Kidney epithelial cell (primary cell): ENCODE measurements at regions not wholly inside any gene's neighbourhood (a gene's known extent, or its start where the extent isn't known, plus 50 kb on each side); places are given as distances from the start of the nearest gene placed in this dataset.

Experiments
- DNase-seq: peaks from one replicate; pipeline ENCODE4 v3.0.0-alpha.2; 2010; ENCODE audit warnings: low read depth
- H3K27me3 ChIP-seq: 2 replicates; pipeline ENCODE4 v1.6.0; 2011; ENCODE audit warnings: low read length; ENCODE audit not compliant: control insufficient read depth, insufficient read depth
- H3K36me3 ChIP-seq: 2 replicates; pipeline ENCODE4 v1.5.1; 2011; ENCODE audit warnings: low read length; ENCODE audit not compliant: control insufficient read depth, insufficient read depth
- H3K4me3 ChIP-seq: 2 replicates; pipeline ENCODE4 v1.5.1; 2011; ENCODE audit warnings: low read depth, mild to moderate bottlenecking, control low read depth, low read length
- CTCF ChIP-seq: IDR thresholded peaks from 2 replicates; pipeline ENCODE4 v1.5.1; 2011; ENCODE audit warnings: mild to moderate bottlenecking, moderate library complexity, low read length, control low read depth, inconsistent platforms; ENCODE audit not compliant: insufficient read depth, poor library complexity, severe bottlenecking

- Histone ChIP-seq H3K27me3 (no peaks in the 10 kb centered on the region), H3K4me3 (no peak overlapping the region), H3K36me3 (no peaks in the 10 kb centered on the region)
- DNase-seq = no peak
- no peak for TF ChIP-seq CTCF
Observed at GRCh38 chr7:35552691-35553090, 142.2 kb downstream of the HERPUD2 start.

- H3K4me3 ChIP-seq = no peak overlapping the region
- H3K36me3 ChIP-seq = no peaks in the 10 kb centered on the region
- no peak for DNase-seq
- no peak for TF ChIP-seq CTCF
- peaks cover 2% of the 10 kb centered on the region for H3K27me3 ChIP-seq
Observed at GRCh38 chr7:35551321-35552081, 143.4 kb downstream of the HERPUD2 start.

DNA sequence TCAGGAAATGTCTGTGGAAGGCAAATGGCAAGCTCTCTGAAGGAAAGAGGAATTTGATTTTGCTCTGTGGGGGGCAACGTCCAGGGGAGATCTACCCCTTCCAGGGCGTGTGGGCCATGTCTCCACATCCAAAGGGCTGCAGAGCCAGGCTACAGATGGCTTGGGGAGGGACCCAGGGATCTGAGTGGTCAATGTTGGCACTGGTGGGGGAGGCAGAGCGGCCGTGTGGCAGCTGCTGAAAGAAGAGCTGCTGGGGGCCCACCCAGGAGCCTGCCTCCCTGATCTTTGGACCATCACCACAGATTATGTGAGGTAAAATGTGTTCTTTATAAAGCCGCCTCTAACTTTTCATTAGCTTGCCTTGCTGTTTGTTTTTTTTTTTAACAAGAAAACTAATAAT lies 144.1 kb downstream of the HERPUD2 start:
- Histone ChIP-seq H3K36me3 (no peaks in the 10 kb centered on the region), H3K27me3 (peaks cover 4% of the 10 kb centered on the region), H3K4me3 (no peak overlapping the region)
- DNase-seq = no peak
- no peak for TF ChIP-seq CTCF

GRCh38 chr7:35549781-35550180 lies 145.2 kb downstream of the HERPUD2 start:
- H3K27me3 ChIP-seq = peaks cover 7% of the 10 kb centered on the region
- H3K4me3 ChIP-seq = no peak overlapping the region
- DNase-seq = no peak
- no peak for TF ChIP-seq CTCF
- no peaks in the 10 kb centered on the region for H3K36me3 ChIP-seq

GRCh38 chr7:35548291-35548690 lies 146.6 kb downstream of the HERPUD2 start:
- DNase-seq = no peak
- peaks cover 7% of the 10 kb centered on the region for H3K27me3 ChIP-seq
- no peak overlapping the region for H3K4me3 ChIP-seq
- TF ChIP-seq CTCF = no peak
- no peaks in the 10 kb centered on the region for H3K36me3 ChIP-seq
